ENCODE measurements at regions not wholly inside any gene's neighbourhood (a gene's known extent, or its start where the extent isn't known, plus 50 kb on each side); places are given as distances from the start of the nearest gene placed in this dataset.

- no peak for DNase-seq (ENCODE audit: low read depth in 2 of 2)
- TF ChIP-seq EZH2 (IDR thresholded peaks at IDR 0.05; ENCODE audit: low read length, missing control alignments) (no peak), CTCF (conservative IDR thresholded peaks at IDR 0.05 in 1 of 2, IDR thresholded peaks at IDR 0.05 in 1 of 2; ENCODE audit: low read depth in 1 of 2, low read length in 2 of 2) (no peak)
- Histone ChIP-seq H3K79me2 (ENCODE audit: control insufficient read depth, insufficient read depth, low read length) (no peaks in the 10 kb centered on the region), H3K27ac (ENCODE audit: insufficient read depth, low read length) (no peak overlapping the region), H3K36me3 (ENCODE audit: control insufficient read depth, insufficient read depth, low read length) (no peaks in the 10 kb centered on the region), H3K4me3 (replicated peaks in 1 of 4; ENCODE audit: control extremely low read depth in 1 of 4, insufficient read depth in 1 of 4, low read depth in 3 of 4, low read length in 4 of 4) (no peak overlapping the region), H3K4me2 (ENCODE audit: extremely low read depth, insufficient read depth, low read length) (no peak overlapping the region), H4K20me1 (ENCODE audit: control insufficient read depth, extremely low read depth, insufficient read depth, low read length) (no peaks in the 10 kb centered on the region), H3K9me3 (ENCODE audit: control insufficient read depth, insufficient read depth, low read depth, low read length) (no peaks in the 10 kb centered on the region), H2AFZ (ENCODE audit: low read length) (no peak overlapping the region), H3K27me3 (ENCODE audit: control insufficient read depth, insufficient read depth, low read length) (no peaks in the 10 kb centered on the region), H3K9ac (ENCODE audit: insufficient read depth, low read length) (no peak overlapping the region), H3K4me1 (ENCODE audit: control insufficient read depth, extremely low read depth, insufficient read depth, low read length) (no peaks in the 10 kb centered on the region)
These were observed 207.7 kb downstream of the SNX10 start for GRCh38 chr7:26499315-26499897.

- no peak overlapping the region for H3K4me3 ChIP-seq (replicated peaks in 1 of 4; ENCODE audit: control extremely low read depth in 1 of 4, insufficient read depth in 1 of 4, low read depth in 3 of 4, low read length in 4 of 4)
- H3K27ac ChIP-seq (ENCODE audit: insufficient read depth, low read length): no peak overlapping the region
- no peaks in the 10 kb centered on the region for H3K9me3 ChIP-seq (ENCODE audit: control insufficient read depth, insufficient read depth, low read depth, low read length)
- no peak overlapping the region for H3K9ac ChIP-seq (ENCODE audit: insufficient read depth, low read length)
- H2AFZ ChIP-seq (ENCODE audit: low read length): no peak overlapping the region
- peak; percentile 31 to 59 for TF ChIP-seq CTCF (conservative IDR thresholded peaks at IDR 0.05 in 1 of 2, IDR thresholded peaks at IDR 0.05 in 1 of 2; ENCODE audit: low read depth in 1 of 2, low read length in 2 of 2)
- no peak for TF ChIP-seq EZH2 (IDR thresholded peaks at IDR 0.05; ENCODE audit: low read length, missing control alignments)
- no peaks in the 10 kb centered on the region for H3K79me2 ChIP-seq (ENCODE audit: control insufficient read depth, insufficient read depth, low read length)
- H3K27me3 ChIP-seq (ENCODE audit: control insufficient read depth, insufficient read depth, low read length): no peaks in the 10 kb centered on the region
- no peaks in the 10 kb centered on the region for H4K20me1 ChIP-seq (ENCODE audit: control insufficient read depth, extremely low read depth, insufficient read depth, low read length)
- H3K4me1 ChIP-seq (ENCODE audit: control insufficient read depth, extremely low read depth, insufficient read depth, low read length): no peaks in the 10 kb centered on the region
- peak; percentile 18 to 52 for DNase-seq (ENCODE audit: low read depth in 2 of 2)
- no peaks in the 10 kb centered on the region for H3K36me3 ChIP-seq (ENCODE audit: control insufficient read depth, insufficient read depth, low read length)
- no peak overlapping the region for H3K4me2 ChIP-seq (ENCODE audit: extremely low read depth, insufficient read depth, low read length)
These were observed 209.2 kb downstream of the SNX10 start for GRCh38 chr7:26500749-26501352.

- Histone ChIP-seq H3K27me3 (ENCODE audit: control insufficient read depth, insufficient read depth, low read length) (no peaks in the 10 kb centered on the region), H3K4me2 (ENCODE audit: extremely low read depth, insufficient read depth, low read length) (no peak overlapping the region), H3K36me3 (ENCODE audit: control insufficient read depth, insufficient read depth, low read length) (no peaks in the 10 kb centered on the region), H3K9me3 (ENCODE audit: control insufficient read depth, insufficient read depth, low read depth, low read length) (no peaks in the 10 kb centered on the region), H4K20me1 (ENCODE audit: control insufficient read depth, extremely low read depth, insufficient read depth, low read length) (no peaks in the 10 kb centered on the region), H3K4me3 (replicated peaks in 1 of 4; ENCODE audit: control extremely low read depth in 1 of 4, insufficient read depth in 1 of 4, low read depth in 3 of 4, low read length in 4 of 4) (no peak overlapping the region), H3K27ac (ENCODE audit: insufficient read depth, low read length) (no peak overlapping the region), H3K79me2 (ENCODE audit: control insufficient read depth, insufficient read depth, low read length) (no peaks in the 10 kb centered on the region), H3K4me1 (ENCODE audit: control insufficient read depth, extremely low read depth, insufficient read depth, low read length) (no peaks in the 10 kb centered on the region), H3K9ac (ENCODE audit: insufficient read depth, low read length) (no peak overlapping the region), H2AFZ (ENCODE audit: low read length) (no peak overlapping the region)
- no peak for TF ChIP-seq CTCF (conservative IDR thresholded peaks at IDR 0.05 in 1 of 2, IDR thresholded peaks at IDR 0.05 in 1 of 2; ENCODE audit: low read depth in 1 of 2, low read length in 2 of 2)
- TF ChIP-seq EZH2 (IDR thresholded peaks at IDR 0.05; ENCODE audit: low read length, missing control alignments): no peak
- DNase-seq (ENCODE audit: low read depth in 2 of 2): no peak
These were observed 212.9 kb downstream of the SNX10 start for GRCh38 chr7:26504411-26505120.
